HEK293 (cell line): ENCODE measurements at regions not wholly inside any gene's neighbourhood (a gene's known extent, or its start where the extent isn't known, plus 50 kb on each side); places are given as distances from the start of the nearest gene placed in this dataset.

Experiments
- CTCF ChIA-PET: fragments of 350-600 bp; formaldehyde crosslinking; extraction: SDS; loops from one replicate; lab custom pipeline; 2021; ENCODE audit warnings: antibody characterized with exemption; lab: Yijun Ruan, JAX
- POLR2A ChIA-PET: fragments of 300-600 bp; formaldehyde crosslinking; extraction: SDS; loops from one replicate; lab custom pipeline; 2020; ENCODE audit warnings: antibody characterized with exemption, inconsistent platforms; lab: Yijun Ruan, JAX
- H3K27ac ChIP-seq: fragments of 200-500 bp; sonication (Bioruptor generic); 2 replicates; pipeline ENCODE4 v1.5.1; 2014; ENCODE audit warnings: low read depth, low read length, control low read depth, inconsistent platforms; ENCODE audit errors: extremely low read depth
- H3K36me3 ChIP-seq, 2 experiments: fragments of 200-500 bp in 1 of 2; sonication (Bioruptor generic) in 1 of 2; 1 replicate in 1 of 2; 2 replicates in 1 of 2; pipeline ENCODE4 v1.5.1; 2014 to 2017; ENCODE audit warnings: inconsistent platforms in 2 of 2, low read length in 2 of 2; ENCODE audit not compliant: control insufficient read depth in 2 of 2, insufficient read depth in 1 of 2
- H3K4me1 ChIP-seq: fragments of 200-500 bp; sonication (Bioruptor generic); 2 replicates; pipeline ENCODE4 v1.5.1; 2014; ENCODE audit warnings: mild to moderate bottlenecking, low read length, inconsistent platforms; ENCODE audit not compliant: control insufficient read depth, insufficient read depth
- H3K4me3 ChIP-seq: 2 replicates; pipeline ENCODE4 v1.5.1; 2011; ENCODE audit warnings: low read depth, mild to moderate bottlenecking, control low read depth, low read length, moderate library complexity
- H3K9me3 ChIP-seq: fragments of 200-500 bp; sonication (Bioruptor generic); 2 replicates; pipeline ENCODE4 v1.5.1; 2014; ENCODE audit warnings: low read depth, low read length, inconsistent platforms; ENCODE audit not compliant: control insufficient read depth, insufficient read depth
- MZF1 ChIP-seq: fragments of 450-650 bp; formaldehyde crosslinking; IDR thresholded peaks from 2 replicates; pipeline ENCODE4 v1.5.1; 2017; ENCODE audit warnings: missing biosample characterization, missing genetic modification characterization, borderline replicate concordance
- PRDM1 ChIP-seq: fragments of 450-650 bp; formaldehyde crosslinking; IDR thresholded peaks from 2 replicates; pipeline ENCODE4; 2016; ENCODE audit warnings: missing biosample characterization, missing genetic modification characterization
- SETDB1 ChIP-seq: IDR thresholded peaks from one replicate; pipeline ENCODE4 v1.6.1; 2017; ENCODE audit warnings: mild to moderate bottlenecking, low read length, moderate library complexity, mixed read lengths; ENCODE audit not compliant: insufficient read length
- ZFHX2 ChIP-seq: fragments of 450-650 bp; formaldehyde crosslinking; conservative IDR thresholded peaks from 2 replicates; pipeline ENCODE4 v1.5.1; 2016; ENCODE audit warnings: missing biosample characterization, missing genetic modification characterization
- ZFP3 ChIP-seq: fragments of 450-650 bp; formaldehyde crosslinking; IDR thresholded peaks from 2 replicates; pipeline ENCODE4 v1.5.1; 2016; ENCODE audit warnings: low read depth, missing biosample characterization, missing genetic modification characterization
- ZFP41 ChIP-seq: fragments of 450-650 bp; formaldehyde crosslinking; IDR thresholded peaks from 2 replicates; pipeline ENCODE4 v1.5.1; 2016; ENCODE audit warnings: missing biosample characterization, missing genetic modification characterization, borderline replicate concordance
- ZFP69B ChIP-seq: fragments of 450-650 bp; formaldehyde crosslinking; IDR thresholded peaks from 2 replicates; pipeline ENCODE4 v1.5.1; 2016; ENCODE audit warnings: missing biosample characterization, missing genetic modification characterization
- ZNF132 ChIP-seq: fragments of 450-650 bp; formaldehyde crosslinking; IDR thresholded peaks from 2 replicates; pipeline ENCODE4 v1.5.1; 2017; ENCODE audit warnings: missing biosample characterization, missing genetic modification characterization, borderline replicate concordance
- ZNF19 ChIP-seq: fragments of 450-650 bp; formaldehyde crosslinking; IDR thresholded peaks from 2 replicates; pipeline ENCODE4; 2016; ENCODE audit warnings: missing biosample characterization, missing genetic modification characterization, low read depth
- ZNF561 ChIP-seq: fragments of 450-650 bp; IDR thresholded peaks from 2 replicates; pipeline ENCODE4 v1.5.1; 2018; ENCODE audit warnings: missing biosample characterization, missing genetic modification characterization, borderline replicate concordance
- ZNF76 ChIP-seq: fragments of 450-650 bp; formaldehyde crosslinking; IDR thresholded peaks from 2 replicates; pipeline ENCODE4; 2016; ENCODE audit warnings: low read depth, missing biosample characterization, missing genetic modification characterization, borderline replicate concordance
- ZNF785 ChIP-seq: fragments of 450-650 bp; formaldehyde crosslinking; IDR thresholded peaks from 2 replicates; pipeline ENCODE4 v1.5.1; 2016; ENCODE audit warnings: missing biosample characterization, missing genetic modification characterization
- ZSCAN16 ChIP-seq: fragments of 450-650 bp; formaldehyde crosslinking; IDR thresholded peaks from 2 replicates; pipeline ENCODE4 v1.5.1; 2016; ENCODE audit warnings: missing biosample characterization, missing genetic modification characterization
- TF ChIP-seq, protein P1 (sequence below): fragments of 450-650 bp; IDR thresholded peaks from 2 replicates; pipeline ENCODE4 v1.5.1; 2018; ENCODE audit warnings: missing biosample characterization, mild to moderate bottlenecking, missing genetic modification characterization
- TF ChIP-seq, protein P2 (sequence below): fragments of 450-650 bp; formaldehyde crosslinking; IDR thresholded peaks from 2 replicates; pipeline ENCODE4 v1.5.1; 2016; ENCODE audit warnings: missing biosample characterization, missing genetic modification characterization
- TF ChIP-seq, protein P3 (sequence below): fragments of 450-650 bp; formaldehyde crosslinking; IDR thresholded peaks from 2 replicates; pipeline ENCODE4 v1.5.1; 2016; ENCODE audit warnings: missing biosample characterization, missing genetic modification characterization
- TF ChIP-seq, protein P4 (sequence below): fragments of 450-650 bp; formaldehyde crosslinking; IDR thresholded peaks from 2 replicates; pipeline ENCODE4 v1.5.1; 2016; ENCODE audit warnings: missing biosample characterization, missing genetic modification characterization

DNA sequence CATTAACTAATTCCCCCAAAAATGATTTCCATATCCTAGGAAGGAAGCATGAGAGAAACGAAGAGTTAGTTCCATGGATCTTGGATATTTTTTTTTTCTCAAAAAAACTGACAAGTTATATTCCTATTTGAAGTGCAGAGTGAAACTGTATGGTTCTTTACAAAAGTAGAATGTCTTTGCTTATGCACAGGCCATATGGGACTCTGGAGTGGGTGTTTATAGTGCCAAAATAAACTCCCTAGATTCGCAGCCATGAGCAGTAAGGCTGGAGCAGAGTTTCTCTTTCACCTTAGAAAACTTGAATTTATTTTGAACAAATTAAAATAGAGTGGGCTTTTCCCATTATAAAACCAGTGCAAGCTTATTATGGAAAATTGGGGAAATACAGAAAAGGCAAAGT is 239.7 kb downstream of the PDCD6IP start (continued):
- TF ChIP-seq, protein P1, sequence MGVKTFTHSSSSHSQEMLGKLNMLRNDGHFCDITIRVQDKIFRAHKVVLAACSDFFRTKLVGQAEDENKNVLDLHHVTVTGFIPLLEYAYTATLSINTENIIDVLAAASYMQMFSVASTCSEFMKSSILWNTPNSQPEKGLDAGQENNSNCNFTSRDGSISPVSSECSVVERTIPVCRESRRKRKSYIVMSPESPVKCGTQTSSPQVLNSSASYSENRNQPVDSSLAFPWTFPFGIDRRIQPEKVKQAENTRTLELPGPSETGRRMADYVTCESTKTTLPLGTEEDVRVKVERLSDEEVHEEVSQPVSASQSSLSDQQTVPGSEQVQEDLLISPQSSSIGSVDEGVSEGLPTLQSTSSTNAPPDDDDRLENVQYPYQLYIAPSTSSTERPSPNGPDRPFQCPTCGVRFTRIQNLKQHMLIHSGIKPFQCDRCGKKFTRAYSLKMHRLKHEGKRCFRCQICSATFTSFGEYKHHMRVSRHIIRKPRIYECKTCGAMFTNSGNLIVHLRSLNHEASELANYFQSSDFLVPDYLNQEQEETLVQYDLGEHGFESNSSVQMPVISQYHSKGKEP (tag by site-specific recombination), result no peak

DNA sequence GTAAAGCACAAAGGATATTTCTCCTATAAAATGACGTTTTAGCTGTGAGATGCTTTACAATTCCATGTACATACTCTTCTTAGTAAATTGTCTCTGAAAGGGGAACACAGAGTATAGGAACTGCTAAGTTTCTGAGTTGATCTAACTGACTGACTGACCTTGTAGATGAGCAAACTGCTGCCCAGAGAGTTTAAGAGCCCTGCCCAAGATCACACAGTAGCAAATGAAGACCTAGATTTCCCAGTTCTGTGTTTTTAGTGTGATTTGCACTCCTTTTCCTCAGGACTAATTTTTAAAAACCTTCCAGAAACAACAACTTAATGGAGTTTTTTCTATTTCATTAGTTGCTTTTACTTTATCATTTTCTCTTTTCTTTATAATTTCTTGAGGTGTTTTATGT is 247.7 kb downstream of the PDCD6IP start:
- Histone ChIP-seq H3K9me3 (no peaks in the 10 kb centered on the region), H3K4me3 (no peak overlapping the region), H3K27ac (no peak overlapping the region), H3K36me3 (no peaks in the 10 kb centered on the region), H3K4me1 (no peaks in the 10 kb centered on the region)
- TF ChIP-seq ZFHX2 (tag by site-specific recombination) (no peak), ZNF561 (tag by site-specific recombination) (no peak)
- TF ChIP-seq, protein P2, sequence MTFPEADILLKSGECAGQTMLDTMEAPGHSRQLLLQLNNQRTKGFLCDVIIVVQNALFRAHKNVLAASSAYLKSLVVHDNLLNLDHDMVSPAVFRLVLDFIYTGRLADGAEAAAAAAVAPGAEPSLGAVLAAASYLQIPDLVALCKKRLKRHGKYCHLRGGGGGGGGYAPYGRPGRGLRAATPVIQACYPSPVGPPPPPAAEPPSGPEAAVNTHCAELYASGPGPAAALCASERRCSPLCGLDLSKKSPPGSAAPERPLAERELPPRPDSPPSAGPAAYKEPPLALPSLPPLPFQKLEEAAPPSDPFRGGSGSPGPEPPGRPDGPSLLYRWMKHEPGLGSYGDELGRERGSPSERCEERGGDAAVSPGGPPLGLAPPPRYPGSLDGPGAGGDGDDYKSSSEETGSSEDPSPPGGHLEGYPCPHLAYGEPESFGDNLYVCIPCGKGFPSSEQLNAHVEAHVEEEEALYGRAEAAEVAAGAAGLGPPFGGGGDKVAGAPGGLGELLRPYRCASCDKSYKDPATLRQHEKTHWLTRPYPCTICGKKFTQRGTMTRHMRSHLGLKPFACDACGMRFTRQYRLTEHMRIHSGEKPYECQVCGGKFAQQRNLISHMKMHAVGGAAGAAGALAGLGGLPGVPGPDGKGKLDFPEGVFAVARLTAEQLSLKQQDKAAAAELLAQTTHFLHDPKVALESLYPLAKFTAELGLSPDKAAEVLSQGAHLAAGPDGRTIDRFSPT (tag by site-specific recombination), result no peak
- ChIA-PET CTCF (no interaction called here), POLR2A (no interaction called here)

DNA sequence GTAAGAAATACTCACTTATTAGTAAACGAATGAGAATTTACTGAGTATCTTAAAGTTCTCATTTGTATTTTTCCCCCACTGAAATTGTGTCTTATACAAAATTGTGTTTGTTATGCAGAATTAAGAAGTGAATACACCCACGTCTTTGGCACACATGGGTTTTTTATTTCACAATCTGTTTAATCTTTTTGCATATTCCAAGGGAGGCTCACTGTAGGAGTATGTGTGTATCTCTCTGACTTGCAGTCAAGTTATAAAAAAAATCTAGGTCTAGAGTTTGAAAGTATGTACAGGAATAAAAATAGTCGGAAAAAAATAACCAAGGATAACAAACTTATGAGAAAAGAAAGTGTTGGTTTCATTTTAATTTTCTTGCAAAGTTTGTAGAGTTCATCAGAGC is 255.2 kb downstream of the PDCD6IP start:
- ChIA-PET POLR2A (no interaction called here), CTCF (interaction anchor here (0.8 kb wide), 1 partner anchor 13 kb away, joined by 3 read pairs; no protein-coding TSS in a partner anchor)
- Histone ChIP-seq H3K9me3 (no peaks in the 10 kb centered on the region), H3K27ac (no peak overlapping the region), H3K4me1 (no peaks in the 10 kb centered on the region), H3K4me3 (no peak overlapping the region), H3K36me3 (no peaks in the 10 kb centered on the region)
- TF ChIP-seq MZF1 (tag by site-specific recombination), result no peak
- no peak for TF ChIP-seq ZFP3 (tag by site-specific recombination)
- TF ChIP-seq, protein P3, sequence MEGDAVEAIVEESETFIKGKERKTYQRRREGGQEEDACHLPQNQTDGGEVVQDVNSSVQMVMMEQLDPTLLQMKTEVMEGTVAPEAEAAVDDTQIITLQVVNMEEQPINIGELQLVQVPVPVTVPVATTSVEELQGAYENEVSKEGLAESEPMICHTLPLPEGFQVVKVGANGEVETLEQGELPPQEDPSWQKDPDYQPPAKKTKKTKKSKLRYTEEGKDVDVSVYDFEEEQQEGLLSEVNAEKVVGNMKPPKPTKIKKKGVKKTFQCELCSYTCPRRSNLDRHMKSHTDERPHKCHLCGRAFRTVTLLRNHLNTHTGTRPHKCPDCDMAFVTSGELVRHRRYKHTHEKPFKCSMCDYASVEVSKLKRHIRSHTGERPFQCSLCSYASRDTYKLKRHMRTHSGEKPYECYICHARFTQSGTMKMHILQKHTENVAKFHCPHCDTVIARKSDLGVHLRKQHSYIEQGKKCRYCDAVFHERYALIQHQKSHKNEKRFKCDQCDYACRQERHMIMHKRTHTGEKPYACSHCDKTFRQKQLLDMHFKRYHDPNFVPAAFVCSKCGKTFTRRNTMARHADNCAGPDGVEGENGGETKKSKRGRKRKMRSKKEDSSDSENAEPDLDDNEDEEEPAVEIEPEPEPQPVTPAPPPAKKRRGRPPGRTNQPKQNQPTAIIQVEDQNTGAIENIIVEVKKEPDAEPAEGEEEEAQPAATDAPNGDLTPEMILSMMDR (tag by site-specific recombination), result no peak
- no peak for TF ChIP-seq ZSCAN16 (tag by site-specific recombination)
- no peak for TF ChIP-seq ZNF785 (tag by site-specific recombination)
- TF ChIP-seq ZNF132 (tag by site-specific recombination), result no peak
- TF ChIP-seq ZNF19, result no peak
- no peak for TF ChIP-seq ZFP69B (tag by site-specific recombination)
- TF ChIP-seq PRDM1 (tag by site-specific recombination), result no peak
- TF ChIP-seq ZFP41 (tag by site-specific recombination), result no peak
- TF ChIP-seq, protein P4, sequence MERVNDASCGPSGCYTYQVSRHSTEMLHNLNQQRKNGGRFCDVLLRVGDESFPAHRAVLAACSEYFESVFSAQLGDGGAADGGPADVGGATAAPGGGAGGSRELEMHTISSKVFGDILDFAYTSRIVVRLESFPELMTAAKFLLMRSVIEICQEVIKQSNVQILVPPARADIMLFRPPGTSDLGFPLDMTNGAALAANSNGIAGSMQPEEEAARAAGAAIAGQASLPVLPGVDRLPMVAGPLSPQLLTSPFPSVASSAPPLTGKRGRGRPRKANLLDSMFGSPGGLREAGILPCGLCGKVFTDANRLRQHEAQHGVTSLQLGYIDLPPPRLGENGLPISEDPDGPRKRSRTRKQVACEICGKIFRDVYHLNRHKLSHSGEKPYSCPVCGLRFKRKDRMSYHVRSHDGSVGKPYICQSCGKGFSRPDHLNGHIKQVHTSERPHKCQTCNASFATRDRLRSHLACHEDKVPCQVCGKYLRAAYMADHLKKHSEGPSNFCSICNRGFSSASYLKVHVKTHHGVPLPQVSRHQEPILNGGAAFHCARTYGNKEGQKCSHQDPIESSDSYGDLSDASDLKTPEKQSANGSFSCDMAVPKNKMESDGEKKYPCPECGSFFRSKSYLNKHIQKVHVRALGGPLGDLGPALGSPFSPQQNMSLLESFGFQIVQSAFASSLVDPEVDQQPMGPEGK (tag by site-specific recombination), result no peak
- TF ChIP-seq ZNF76 (tag by site-specific recombination), result no peak
- TF ChIP-seq SETDB1, result no peak
